Fibroblast of upper back skin (primary cell): ENCODE measurements at regions not wholly inside any gene's neighbourhood (a gene's known extent, or its start where the extent isn't known, plus 50 kb on each side); places are given as distances from the start of the nearest gene placed in this dataset.

Source experiments
- DNase-seq: peaks from one replicate; pipeline ENCODE4 v3.0.0-alpha.2; 2013

GRCh38 chr4:28548136-28548535, 1687.5 kb downstream of the STIM2 start:
- DNase-seq = no peak

- no peak for DNase-seq
Measured at GRCh38 chr4:28548594-28548993, 1688.0 kb downstream of the STIM2 start.

- peak; percentile 91 for DNase-seq
Measured at GRCh38 chr4:28555866-28556265, 1695.2 kb downstream of the STIM2 start.

GRCh38 chr4:28557755-28558154, 1697.1 kb downstream of the STIM2 start:
- peak; percentile 53 for DNase-seq

- DNase-seq = no peak
Measured at GRCh38 chr4:28558895-28559294, 1698.3 kb downstream of the STIM2 start.

- no peak for DNase-seq
Measured at GRCh38 chr4:28562913-28563312, 1702.3 kb downstream of the STIM2 start.

- peak; percentile 33 for DNase-seq
Measured at GRCh38 chr4:28565396-28565795, 1704.8 kb downstream of the STIM2 start.

- no peak for DNase-seq
Measured at GRCh38 chr4:28600958-28601357, 1740.3 kb downstream of the STIM2 start.

GRCh38 chr4:28621591-28621990, 1761.0 kb downstream of the STIM2 start:
- peak; percentile 75 for DNase-seq

GRCh38 chr4:28636971-28637370, 1776.3 kb downstream of the STIM2 start:
- DNase-seq = no peak

- no peak for DNase-seq
Measured at GRCh38 chr4:28639747-28640146, 1779.1 kb downstream of the STIM2 start.

- DNase-seq = no peak
Measured at GRCh38 chr4:28654618-28655017, 1794.0 kb downstream of the STIM2 start.

- peak; percentile 80 for DNase-seq
Measured at GRCh38 chr4:28665306-28665705, 1804.7 kb downstream of the STIM2 start.

- DNase-seq = peak; percentile 3
Measured at GRCh38 chr4:28675582-28675981, 1814.9 kb downstream of the STIM2 start.

- DNase-seq = no peak
Measured at GRCh38 chr4:28677808-28678207, 1817.2 kb downstream of the STIM2 start.

GRCh38 chr4:28682847-28683246, 1822.2 kb downstream of the STIM2 start:
- no peak for DNase-seq

GRCh38 chr4:28686618-28687017, 1826.0 kb downstream of the STIM2 start:
- peak; percentile 12 for DNase-seq

- no peak for DNase-seq
Measured at GRCh38 chr4:28690890-28691289, 1830.2 kb downstream of the STIM2 start.

- DNase-seq = peak; percentile 17
Measured at GRCh38 chr4:28702571-28702970, 1841.9 kb downstream of the STIM2 start.

GRCh38 chr4:28709891-28710290, 1849.2 kb downstream of the STIM2 start:
- peak; percentile 6 for DNase-seq

GRCh38 chr4:28723371-28723770, 1862.7 kb downstream of the STIM2 start:
- DNase-seq = no peak

GRCh38 chr4:28724239-28724638, 1863.6 kb downstream of the STIM2 start:
- no peak for DNase-seq

GRCh38 chr4:28730304-28730703, 1869.7 kb downstream of the STIM2 start:
- DNase-seq = no peak

- no peak for DNase-seq
Measured at GRCh38 chr4:28744066-28744465, 1883.4 kb downstream of the STIM2 start.

GRCh38 chr4:28754376-28754775, 1893.7 kb downstream of the STIM2 start:
- no peak for DNase-seq

- no peak for DNase-seq
Measured at GRCh38 chr4:28755081-28755480, 1894.4 kb downstream of the STIM2 start.
